Activated CD4-positive, alpha-beta T cell treated with anti-CD3 and anti-CD28 coated beads, Interleukin-2, amount 10 ng/mL, durations not matched to agents 7 days and 5 days (primary cell): ENCODE measurements at regions not wholly inside any gene's neighbourhood (a gene's known extent, or its start where the extent isn't known, plus 50 kb on each side); places are given as distances from the start of the nearest gene placed in this dataset.

Experiments used
- CTCF ChIA-PET: fragments of 350-600 bp; sonication (Branson Sonifier 250); formaldehyde crosslinking; loops from one replicate; lab custom pipeline; 2021; ENCODE audit warnings: antibody characterized with exemption; lab: Charles Lee
- POLR2A ChIA-PET: fragments of 350-600 bp; sonication (Branson Sonifier 250); formaldehyde crosslinking; loops from one replicate; lab custom pipeline; 2021; ENCODE audit warnings: antibody characterized with exemption; lab: Charles Lee
- DNase-seq: peaks from one replicate; pipeline ENCODE4 v3.0.0-alpha.2; 2020
- H3K27ac Mint-ChIP-seq: one replicate; pipeline ENCODE4 v1.8.0; 2021; ENCODE audit warnings: mild to moderate bottlenecking, moderate library complexity, mixed read lengths
- H3K27me3 Mint-ChIP-seq: one replicate; pipeline ENCODE4 v1.8.0; 2021; ENCODE audit warnings: mixed read lengths
- H3K36me3 Mint-ChIP-seq: one replicate; pipeline ENCODE4 v1.8.0; 2021; ENCODE audit warnings: low read depth, mixed read lengths
- H3K4me1 Mint-ChIP-seq: one replicate; pipeline ENCODE4 v1.8.0; 2021; ENCODE audit warnings: mixed read lengths
- H3K4me3 Mint-ChIP-seq: one replicate; pipeline ENCODE4 v1.8.0; 2021; ENCODE audit warnings: mild to moderate bottlenecking, moderate library complexity, mixed read lengths
- H3K9me3 Mint-ChIP-seq: one replicate; pipeline ENCODE4 v1.8.0; 2021; ENCODE audit warnings: mixed read lengths

DNA sequence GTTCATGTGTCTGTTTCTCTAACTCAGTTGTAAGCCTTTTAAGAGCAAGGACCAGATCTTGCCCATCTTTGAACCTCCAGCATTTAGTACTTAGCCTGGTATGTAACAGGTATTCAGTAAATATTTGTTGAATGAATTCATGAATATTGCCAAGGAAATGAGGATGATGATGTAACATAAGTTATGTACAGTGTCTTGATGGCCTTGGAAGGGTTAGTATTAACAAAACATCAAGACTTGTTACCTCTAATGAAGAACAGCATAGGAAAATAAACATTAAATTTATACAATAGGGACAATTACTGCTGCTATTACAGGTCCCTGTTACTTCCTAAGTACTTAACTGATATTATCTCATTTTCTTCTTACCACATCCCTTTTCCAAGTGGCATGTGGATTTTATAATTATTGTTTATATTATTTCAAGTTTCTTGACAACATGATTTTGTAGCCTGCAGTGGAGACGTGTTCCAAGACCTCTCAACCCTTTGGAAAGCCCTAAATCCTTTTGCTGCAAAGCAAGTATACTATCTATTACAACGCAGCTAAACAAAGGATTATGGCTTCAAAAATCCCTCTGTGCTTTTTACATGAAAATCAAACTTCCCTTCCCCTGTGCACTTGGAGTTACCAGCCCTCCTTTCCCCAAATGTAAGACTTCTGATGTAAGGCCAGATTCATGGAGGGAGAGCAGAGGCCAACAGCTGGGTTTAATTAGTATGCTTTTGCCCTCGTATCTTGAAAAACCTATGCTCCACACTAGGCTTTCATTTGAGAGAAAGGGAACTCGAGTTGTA is 77.4 kb upstream of the SMIM36 start:
- H3K27ac Mint-ChIP-seq = no peak overlapping the region
- DNase-seq = no peak
- peaks cover 7% of the 10 kb centered on the region for H3K27me3 Mint-ChIP-seq
- H3K9me3 Mint-ChIP-seq = no peaks in the 10 kb centered on the region
- POLR2A ChIA-PET = no interaction called here
- no peak overlapping the region for H3K4me3 Mint-ChIP-seq
- H3K36me3 Mint-ChIP-seq = no peaks in the 10 kb centered on the region
- CTCF ChIA-PET = no interaction called here
- H3K4me1 Mint-ChIP-seq = no peaks in the 10 kb centered on the region

DNA sequence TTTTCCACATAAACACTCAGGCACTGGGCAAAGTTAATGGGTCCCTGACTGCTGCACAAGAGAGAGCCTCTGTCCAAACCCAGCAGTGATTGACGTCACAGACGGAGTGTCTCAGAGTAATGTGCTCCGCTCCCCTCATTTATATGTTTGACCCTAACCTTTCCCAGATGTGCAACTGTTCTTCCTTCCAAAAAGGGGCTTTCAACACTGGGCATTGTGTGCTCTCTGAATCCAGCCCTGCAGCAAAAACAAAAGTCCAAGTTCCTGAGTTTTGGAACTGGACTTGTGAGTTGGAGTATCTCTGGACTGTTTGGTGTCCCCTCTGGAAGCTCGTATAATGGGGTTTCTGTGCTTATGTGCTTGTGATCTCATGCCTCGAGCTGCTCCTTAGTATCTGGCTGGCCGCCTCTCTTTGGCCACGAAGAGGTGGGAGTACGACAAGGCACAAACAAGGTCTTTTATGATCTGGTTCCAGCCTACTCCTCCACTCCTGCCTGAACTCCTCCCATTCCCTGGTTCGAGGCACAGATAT is 76.4 kb upstream of the SMIM36 start:
- peaks cover 8% of the 10 kb centered on the region for H3K27me3 Mint-ChIP-seq
- no peaks in the 10 kb centered on the region for H3K9me3 Mint-ChIP-seq
- H3K4me3 Mint-ChIP-seq = no peak overlapping the region
- DNase-seq = no peak
- ChIA-PET CTCF (interaction anchor here (0.5 kb wide), 1 partner anchor 11 kb away, joined by 4 read pairs; no protein-coding TSS in a partner anchor), POLR2A (no interaction called here)
- no peaks in the 10 kb centered on the region for H3K36me3 Mint-ChIP-seq
- H3K4me1 Mint-ChIP-seq = no peaks in the 10 kb centered on the region
- H3K27ac Mint-ChIP-seq = no peak overlapping the region

DNA sequence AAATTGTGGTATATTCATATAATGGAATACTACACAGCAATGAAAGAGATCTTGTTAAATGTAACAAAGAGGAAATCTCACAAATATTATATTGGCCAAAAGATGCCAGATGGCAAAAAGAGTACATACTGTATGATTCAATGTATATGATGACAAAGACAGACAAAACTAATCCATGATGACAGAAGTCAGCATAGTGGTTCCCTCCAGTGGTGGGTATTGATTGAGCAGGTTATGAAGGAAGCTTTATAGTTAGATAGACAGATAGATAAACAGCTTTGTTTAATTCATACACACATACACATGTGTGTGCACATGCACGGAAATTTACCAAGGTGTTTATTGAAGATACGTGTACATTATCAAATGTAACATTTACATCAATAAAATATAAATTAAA is 74.4 kb upstream of the SMIM36 start:
- no peak overlapping the region for H3K27ac Mint-ChIP-seq
- DNase-seq = no peak
- peaks cover 4% of the 10 kb centered on the region for H3K27me3 Mint-ChIP-seq
- peaks cover 2% of the 10 kb centered on the region for H3K4me1 Mint-ChIP-seq
- no peak overlapping the region for H3K4me3 Mint-ChIP-seq
- H3K36me3 Mint-ChIP-seq = no peaks in the 10 kb centered on the region
- POLR2A ChIA-PET = no interaction called here
- CTCF ChIA-PET = no interaction called here
- no peaks in the 10 kb centered on the region for H3K9me3 Mint-ChIP-seq

DNA sequence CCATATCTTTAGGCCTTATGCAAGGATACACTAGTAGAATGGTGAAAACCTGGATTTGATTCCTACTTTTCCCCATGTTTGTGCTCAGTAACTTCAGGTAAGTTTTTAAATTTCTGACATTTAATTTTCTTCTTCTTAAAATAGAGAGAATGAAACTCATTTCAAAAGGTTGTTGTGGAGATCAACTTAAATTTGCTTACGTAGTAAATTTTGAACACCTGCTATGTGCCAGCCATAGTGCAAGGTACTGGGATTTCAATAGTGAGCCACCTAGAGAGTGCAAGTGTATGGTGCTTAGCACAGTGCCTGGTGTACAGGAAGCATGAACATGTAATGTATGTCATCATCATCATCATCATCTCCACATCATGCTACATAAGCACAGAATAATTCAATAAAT is 73.6 kb upstream of the SMIM36 start:
- Mint-ChIP-seq H3K27me3 (peaks cover 4% of the 10 kb centered on the region), H3K27ac (no peak overlapping the region), H3K4me3 (no peak overlapping the region), H3K9me3 (no peaks in the 10 kb centered on the region), H3K36me3 (no peaks in the 10 kb centered on the region), H3K4me1 (peaks cover 5% of the 10 kb centered on the region)
- ChIA-PET POLR2A (no interaction called here), CTCF (no interaction called here)
- no peak for DNase-seq

DNA sequence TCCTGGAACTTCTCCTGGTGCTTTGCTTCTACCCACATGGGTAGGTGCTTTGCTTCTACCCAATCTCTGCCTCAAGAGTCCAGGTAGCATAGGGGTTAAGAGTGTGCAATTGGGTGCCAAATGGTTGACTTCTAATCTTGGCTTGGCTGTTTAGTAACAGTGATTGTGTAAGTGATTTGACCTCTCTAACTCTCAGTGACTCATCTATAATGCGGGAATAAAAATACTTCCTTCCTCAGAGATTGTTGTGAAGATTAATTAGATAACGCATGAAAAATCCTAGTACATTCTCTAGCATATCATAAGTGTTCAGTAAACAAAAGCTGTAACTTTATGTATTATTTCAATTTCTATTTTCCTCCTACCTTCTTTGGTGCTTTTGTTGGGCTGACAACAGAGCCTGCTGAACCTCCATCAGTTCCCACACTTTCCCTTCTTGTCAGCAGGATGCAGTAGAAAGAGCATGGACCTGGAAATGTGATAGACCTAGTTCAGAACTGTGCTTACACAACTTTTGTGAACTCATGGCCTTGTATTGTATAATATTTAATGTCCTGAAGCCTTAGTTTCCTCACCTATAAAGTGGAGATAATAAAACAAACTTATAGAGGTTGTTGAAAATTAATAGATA is 72.9 kb upstream of the SMIM36 start:
- H3K4me3 Mint-ChIP-seq = no peak overlapping the region
- no peaks in the 10 kb centered on the region for H3K36me3 Mint-ChIP-seq
- DNase-seq = no peak
- H3K27me3 Mint-ChIP-seq = peaks cover 2% of the 10 kb centered on the region
- H3K27ac Mint-ChIP-seq = no peak overlapping the region
- POLR2A ChIA-PET = no interaction called here
- H3K4me1 Mint-ChIP-seq = peaks cover 5% of the 10 kb centered on the region
- no peaks in the 10 kb centered on the region for H3K9me3 Mint-ChIP-seq
- CTCF ChIA-PET = interaction anchor here (1.3 kb wide), 1 partner anchor 18 kb away, joined by 3 read pairs; no protein-coding TSS in a partner anchor

DNA sequence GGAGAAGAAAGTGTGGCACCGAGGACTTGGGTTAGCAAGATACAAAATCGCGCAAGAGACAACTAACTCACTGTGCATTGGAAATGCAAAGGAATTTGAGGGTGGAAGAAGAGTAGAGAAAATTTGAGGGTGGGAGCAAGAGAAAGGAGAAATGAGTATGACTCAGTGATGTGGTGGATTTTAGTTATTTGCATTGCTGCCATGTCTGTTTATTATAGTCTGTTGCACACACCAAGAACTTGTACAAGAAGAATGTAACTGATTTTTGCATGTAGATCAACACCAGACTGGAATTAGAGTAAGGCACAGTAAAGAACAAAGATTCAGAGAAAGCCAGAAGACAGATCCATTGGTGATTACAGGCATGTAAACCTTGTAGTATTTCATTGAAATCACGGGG is 71.6 kb upstream of the SMIM36 start:
- Mint-ChIP-seq H3K4me1 (peaks cover 8% of the 10 kb centered on the region), H3K9me3 (no peaks in the 10 kb centered on the region), H3K4me3 (no peak overlapping the region), H3K27me3 (peaks cover 2% of the 10 kb centered on the region), H3K36me3 (no peaks in the 10 kb centered on the region), H3K27ac (no peak overlapping the region)
- CTCF ChIA-PET = interaction anchor here (1.3 kb wide), 1 partner anchor 19 kb away, joined by 3 read pairs; no protein-coding TSS in a partner anchor
- POLR2A ChIA-PET = no interaction called here
- no peak for DNase-seq

DNA sequence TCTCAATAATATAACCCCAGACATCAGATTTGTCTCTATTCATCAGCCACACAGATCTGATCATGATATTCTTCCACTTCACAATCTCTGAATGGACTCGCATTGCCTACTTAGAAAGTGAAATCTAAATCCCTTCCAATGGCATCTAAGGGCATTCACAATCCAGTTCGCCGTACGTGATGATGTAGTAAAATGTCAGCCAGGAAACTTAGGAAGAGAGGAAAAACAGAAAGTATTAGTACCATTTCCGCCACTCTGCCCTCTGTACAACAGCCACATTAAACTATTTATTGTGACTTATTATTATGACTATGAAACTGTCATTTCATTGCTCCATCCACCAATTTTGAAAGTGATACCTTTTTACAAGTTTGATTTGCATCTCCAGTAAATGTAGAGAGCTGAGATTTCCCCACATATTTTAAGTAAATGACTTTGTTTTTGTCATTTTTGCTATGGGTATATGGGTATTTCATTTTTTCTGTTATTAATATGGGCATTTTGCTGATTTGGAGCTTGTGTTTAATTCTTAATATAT is 69.4 kb upstream of the SMIM36 start:
- no peaks in the 10 kb centered on the region for H3K36me3 Mint-ChIP-seq
- POLR2A ChIA-PET = no interaction called here
- CTCF ChIA-PET = interaction anchor here (1.3 kb wide), 1 partner anchor 21 kb away, joined by 3 read pairs; no protein-coding TSS in a partner anchor
- H3K4me3 Mint-ChIP-seq = no peak overlapping the region
- H3K9me3 Mint-ChIP-seq = no peaks in the 10 kb centered on the region
- peaks cover 2% of the 10 kb centered on the region for H3K27me3 Mint-ChIP-seq
- no peak overlapping the region for H3K27ac Mint-ChIP-seq
- peaks cover 8% of the 10 kb centered on the region for H3K4me1 Mint-ChIP-seq
- no peak for DNase-seq

DNA sequence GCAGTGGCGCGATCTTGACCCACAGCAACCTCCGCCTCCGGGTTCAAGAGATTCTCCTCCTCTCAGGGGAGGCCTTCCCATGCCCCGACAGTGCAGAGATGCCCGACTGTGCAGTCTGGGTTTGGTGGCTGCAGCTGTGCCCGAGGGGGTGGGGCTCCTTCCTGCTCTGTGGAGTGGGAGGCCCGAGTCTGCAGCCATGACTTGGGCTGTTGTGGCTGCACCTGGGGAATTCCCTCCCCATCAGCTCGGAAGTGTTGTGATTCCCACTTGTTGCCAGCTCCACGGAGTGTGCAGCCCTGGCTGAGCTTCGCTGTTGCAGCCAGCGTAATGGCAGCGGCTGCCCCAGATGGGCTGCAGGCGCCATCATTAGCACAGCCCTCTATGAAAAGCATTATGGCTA is 66.4 kb upstream of the SMIM36 start:
- POLR2A ChIA-PET = interaction anchor here (0.6 kb wide), 2 partner anchors 9 to 1516 kb away, joined by 3 to 4 read pairs; no protein-coding TSS in a partner anchor
- H3K27ac Mint-ChIP-seq = no peak overlapping the region
- peak; percentile 9 for DNase-seq

DNA sequence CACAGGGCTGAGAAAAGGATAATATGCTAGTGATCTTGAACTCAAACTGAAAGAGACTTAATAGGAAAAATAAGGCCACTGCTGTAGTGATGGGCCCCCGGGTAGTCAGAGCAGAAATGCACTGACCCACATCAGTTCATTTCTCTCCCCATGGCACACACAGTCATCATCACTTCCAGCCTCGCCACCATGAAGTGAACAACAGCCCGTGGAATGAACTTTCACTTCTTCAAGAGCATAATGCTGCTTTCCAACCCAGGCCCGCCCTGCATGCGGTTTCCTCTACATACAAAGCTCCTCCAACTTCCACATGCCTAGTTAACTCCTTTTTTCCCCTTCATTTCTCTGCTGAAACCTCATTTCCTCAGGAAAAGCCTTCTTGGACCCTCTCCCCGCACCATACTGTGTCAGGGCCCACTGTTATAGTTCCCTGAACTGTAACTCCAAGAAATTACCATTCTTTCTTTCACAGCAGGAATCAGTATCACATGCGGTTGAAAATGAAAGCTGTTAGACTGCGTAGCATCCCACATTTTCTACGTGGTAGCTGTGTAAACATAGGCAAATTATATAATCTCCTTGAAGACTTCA is 65.8 kb upstream of the SMIM36 start:
- ChIA-PET POLR2A (interaction anchor here (0.6 kb wide), 2 partner anchors 9 to 1517 kb away, joined by 3 to 4 read pairs; no protein-coding TSS in a partner anchor), CTCF (interaction anchor here (0.6 to 1.3 kb wide), 3 partner anchors 10 to 214 kb away, joined by 3 to 4 read pairs (median 4); no protein-coding TSS in a partner anchor)
- H3K9me3 Mint-ChIP-seq = no peaks in the 10 kb centered on the region
- no peak overlapping the region for H3K4me3 Mint-ChIP-seq
- H3K27me3 Mint-ChIP-seq = peaks cover 5% of the 10 kb centered on the region
- H3K36me3 Mint-ChIP-seq = no peaks in the 10 kb centered on the region
- no peak overlapping the region for H3K27ac Mint-ChIP-seq
- H3K4me1 Mint-ChIP-seq = peaks cover 8% of the 10 kb centered on the region
- DNase-seq = peak; percentile 60

More for the DNA sequence above, 66.4 kb upstream of the SMIM36 start:
- H3K4me1 Mint-ChIP-seq = peaks cover 8% of the 10 kb centered on the region
- H3K9me3 Mint-ChIP-seq = no peaks in the 10 kb centered on the region
- CTCF ChIA-PET = interaction anchor here (0.6 to 1.3 kb wide), 3 partner anchors 10 to 215 kb away, joined by 3 to 4 read pairs (median 4); no protein-coding TSS in a partner anchor
- H3K36me3 Mint-ChIP-seq = no peaks in the 10 kb centered on the region
- no peak overlapping the region for H3K4me3 Mint-ChIP-seq
- H3K27me3 Mint-ChIP-seq = peaks cover 4% of the 10 kb centered on the region

DNA sequence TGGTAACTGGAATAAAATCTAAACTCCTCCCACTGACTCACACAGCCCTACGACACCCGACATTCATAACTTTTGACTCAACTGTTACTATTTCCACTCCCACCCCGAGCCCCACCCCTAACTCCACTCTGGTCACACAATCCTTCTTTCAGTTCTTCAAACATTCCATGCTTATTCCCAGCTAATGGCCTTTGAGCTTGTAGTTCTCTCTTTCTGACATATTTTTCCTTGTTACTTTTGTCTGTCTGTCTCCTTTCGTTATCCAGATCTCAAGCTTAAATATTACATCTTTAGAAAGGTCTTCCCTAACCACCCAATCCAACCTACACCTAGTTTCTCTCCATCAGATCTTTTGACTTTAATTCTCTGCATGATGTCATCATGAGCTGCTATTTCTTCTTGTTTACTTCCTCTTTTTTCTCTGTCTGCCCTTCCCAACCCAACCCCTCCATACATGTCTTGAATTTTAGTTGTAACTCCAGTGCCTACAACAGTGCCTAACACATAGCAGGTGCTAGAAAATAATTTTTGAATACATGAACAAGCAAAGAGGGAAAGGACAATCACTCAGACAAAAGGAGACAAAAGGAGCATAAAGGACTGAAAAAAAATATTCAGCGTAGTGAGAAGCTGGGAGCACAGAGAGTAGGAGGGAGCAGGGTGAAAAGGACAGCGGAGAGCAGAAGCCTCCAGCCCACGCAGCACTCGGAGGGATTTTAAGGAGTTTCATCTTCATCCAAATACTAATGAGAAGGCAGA is 65.2 kb upstream of the SMIM36 start:
- CTCF ChIA-PET = interaction anchor here (1.3 kb wide), 1 partner anchor 185 kb away, joined by 3 read pairs; no protein-coding TSS in a partner anchor
- Mint-ChIP-seq H3K9me3 (no peaks in the 10 kb centered on the region), H3K4me3 (no peak overlapping the region), H3K36me3 (no peaks in the 10 kb centered on the region), H3K27ac (no peak overlapping the region), H3K4me1 (peaks cover 8% of the 10 kb centered on the region), H3K27me3 (peaks cover 5% of the 10 kb centered on the region)
- DNase-seq = no peak
- POLR2A ChIA-PET = no interaction called here

DNA sequence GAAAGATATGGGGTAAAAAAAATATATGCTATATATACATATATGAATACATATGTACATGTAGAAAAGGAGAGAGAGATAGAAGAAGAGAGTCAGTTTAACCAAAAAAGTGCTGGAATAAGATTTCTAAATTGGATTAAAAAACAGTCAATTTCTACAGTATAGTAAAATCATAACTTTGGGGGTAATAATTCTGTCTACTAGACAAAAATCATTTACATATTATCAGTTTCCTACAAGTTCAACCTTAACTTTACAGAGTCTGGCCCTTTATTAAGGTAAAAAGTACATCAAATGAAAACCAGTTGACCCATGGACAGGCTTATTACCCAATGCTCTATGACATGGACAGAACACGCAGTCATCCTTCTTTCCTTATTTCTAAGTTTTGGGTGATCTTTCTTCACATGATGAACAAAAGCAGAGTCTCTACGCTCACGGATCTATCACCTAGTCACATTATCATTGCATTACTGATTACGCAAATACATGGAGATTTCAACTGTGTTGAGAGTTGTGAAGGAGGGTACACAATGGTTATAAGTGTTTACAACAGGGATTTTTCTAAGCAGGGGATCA is 63.9 kb upstream of the SMIM36 start:
- H3K27me3 Mint-ChIP-seq = peaks cover 5% of the 10 kb centered on the region
- no peak overlapping the region for H3K27ac Mint-ChIP-seq
- peaks cover 2% of the 10 kb centered on the region for H3K4me1 Mint-ChIP-seq
- POLR2A ChIA-PET = no interaction called here
- no peaks in the 10 kb centered on the region for H3K36me3 Mint-ChIP-seq
- H3K4me3 Mint-ChIP-seq = no peak overlapping the region
- no peak for DNase-seq
- CTCF ChIA-PET = no interaction called here
- H3K9me3 Mint-ChIP-seq = no peaks in the 10 kb centered on the region

DNA sequence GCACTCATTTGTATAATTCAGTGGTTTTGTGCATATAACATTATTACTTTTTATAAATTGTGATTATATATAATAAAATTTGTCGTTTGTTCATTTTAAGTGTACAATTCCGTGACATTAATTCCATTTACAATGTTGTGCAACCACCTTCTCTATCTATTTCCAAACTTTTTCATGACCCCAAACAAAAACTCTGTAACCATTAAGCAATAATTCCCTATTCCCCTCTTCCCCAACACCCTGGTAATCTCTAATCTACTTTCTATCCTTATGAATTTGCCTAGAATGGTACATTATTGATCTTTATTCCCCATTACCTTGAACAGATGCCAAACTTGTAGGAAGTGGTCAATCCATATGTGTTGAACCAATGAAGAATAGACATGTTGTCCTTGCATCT is 61.3 kb upstream of the SMIM36 start:
- CTCF ChIA-PET = no interaction called here
- Mint-ChIP-seq H3K4me3 (no peak overlapping the region), H3K4me1 (no peaks in the 10 kb centered on the region), H3K36me3 (no peaks in the 10 kb centered on the region), H3K9me3 (no peaks in the 10 kb centered on the region), H3K27me3 (peaks cover 7% of the 10 kb centered on the region), H3K27ac (no peak overlapping the region)
- no peak for DNase-seq
- POLR2A ChIA-PET = no interaction called here
